SIG-M5 treated with dmso at 0.1 percent for 504 hours (cell line): ENCODE measurements at regions not wholly inside any gene's neighbourhood (a gene's known extent, or its start where the extent isn't known, plus 50 kb on each side); places are given as distances from the start of the nearest gene placed in this dataset.

ENCODE experiments used
- DNase-seq: peaks from one replicate; lab custom pipeline; 2025; ENCODE audit not compliant: unreplicated experiment; lab: John Stamatoyannopoulos, UW

- DNase-seq, result no peak
Observed at GRCh38 chr20:52921340-52921739, 50.8 kb upstream of the TSHZ2 start.

GRCh38 chr20:52918311-52918710 is 53.8 kb upstream of the TSHZ2 start:
- no peak for DNase-seq

GRCh38 chr20:52915564-52915963 is 56.6 kb upstream of the TSHZ2 start:
- no peak for DNase-seq

DNA sequence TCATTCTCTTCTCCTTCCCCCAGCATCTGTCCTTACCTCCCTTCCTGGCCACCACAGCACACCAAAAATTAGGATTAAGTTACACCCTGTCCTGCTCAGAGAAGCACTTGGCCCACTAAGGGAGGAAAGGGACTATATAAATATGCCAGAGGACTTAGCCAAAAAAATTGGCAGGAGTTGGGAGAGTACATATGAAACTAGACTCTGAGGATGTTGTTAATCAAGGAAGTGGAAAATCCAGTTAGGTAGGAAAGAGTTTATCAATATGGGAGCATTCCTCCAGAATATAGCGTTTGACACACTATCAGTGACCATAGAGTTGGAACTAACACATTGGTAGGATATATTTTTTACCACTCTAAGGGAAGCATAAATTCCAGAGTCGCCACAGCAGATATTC is 57.3 kb upstream of the TSHZ2 start:
- DNase-seq, result no peak

GRCh38 chr20:52913650-52914387 is 58.3 kb upstream of the TSHZ2 start:
- no peak for DNase-seq

DNA sequence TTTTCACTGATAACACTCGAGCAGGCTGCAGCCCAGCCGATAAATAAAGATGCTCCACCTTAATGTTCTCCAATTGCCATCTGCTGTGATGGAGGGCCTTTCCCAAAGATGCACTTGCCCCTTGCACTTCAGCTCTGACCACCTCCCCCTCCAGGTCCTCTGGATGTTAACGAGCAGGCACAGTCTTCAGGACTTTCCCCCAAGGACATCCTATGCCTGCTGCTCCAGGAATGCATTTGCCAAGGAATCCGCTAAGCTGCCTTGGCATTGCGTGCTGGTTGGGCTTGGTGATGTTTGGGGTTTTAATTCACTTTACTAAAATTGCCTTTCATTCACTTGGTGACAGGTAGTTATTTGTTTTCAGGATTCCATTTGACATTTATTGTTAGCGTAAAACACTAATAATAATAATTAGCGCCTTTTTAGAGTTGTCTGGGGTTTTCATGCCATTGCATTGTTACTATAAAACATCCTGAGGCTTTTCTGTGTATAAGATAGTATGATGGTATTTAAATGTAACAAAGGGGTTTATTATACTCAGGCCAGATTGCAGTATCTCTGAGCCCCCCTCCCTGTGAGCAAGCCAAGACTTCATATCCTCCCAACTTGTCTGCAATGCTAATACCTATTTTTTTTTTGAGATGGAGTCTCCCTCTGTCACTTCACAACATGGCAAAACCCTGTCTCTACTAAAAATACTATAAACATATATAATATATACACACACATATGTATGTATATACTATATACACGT is 66.7 kb upstream of the TSHZ2 start:
- no peak for DNase-seq

DNA sequence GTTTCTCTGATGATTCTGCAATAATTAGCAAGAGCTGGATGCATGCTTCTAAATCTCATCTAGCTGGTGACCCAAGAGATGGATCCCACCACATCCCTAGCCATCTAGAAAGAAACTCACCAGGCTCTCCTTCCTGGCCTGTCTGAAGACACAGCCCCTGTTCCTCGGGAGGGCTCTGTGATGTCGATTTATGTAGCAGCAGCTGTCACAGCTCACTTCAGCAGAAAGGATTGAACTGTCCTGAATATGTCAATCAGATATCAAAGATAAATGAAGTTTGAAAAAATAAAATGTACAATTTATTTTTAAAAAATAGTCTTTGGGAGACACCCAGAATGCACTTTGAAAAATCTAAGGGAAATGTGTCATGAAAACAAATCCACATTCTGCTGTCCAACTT is 67.3 kb upstream of the TSHZ2 start:
- DNase-seq, result no peak

DNA sequence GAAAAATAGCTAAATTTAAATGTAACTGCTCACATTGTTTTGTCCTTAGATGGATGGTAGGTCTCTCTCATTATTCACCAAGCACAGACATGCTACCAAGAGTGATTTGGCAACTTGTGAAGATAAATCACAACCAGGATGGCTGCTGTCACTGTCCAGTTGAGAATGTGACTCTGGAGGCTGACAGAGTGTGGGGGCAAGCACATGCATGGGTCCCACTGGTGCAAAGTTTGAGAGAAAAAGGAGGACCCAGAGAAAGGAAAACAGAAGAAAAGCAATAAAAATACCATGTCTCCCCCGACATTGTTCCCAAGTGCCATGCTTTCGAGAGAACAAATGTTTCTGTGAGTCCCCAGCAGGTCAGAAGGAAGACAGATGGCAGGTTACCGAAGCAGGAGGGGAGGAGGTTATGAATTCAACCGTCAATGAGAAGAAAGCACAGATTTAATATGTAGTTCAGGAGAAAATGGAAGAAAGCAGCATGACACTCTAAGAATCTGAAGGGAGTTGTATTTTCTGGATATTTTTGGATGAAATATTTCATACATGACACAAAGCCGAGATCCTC is 73.0 kb upstream of the TSHZ2 start:
- DNase-seq, result no peak

DNA sequence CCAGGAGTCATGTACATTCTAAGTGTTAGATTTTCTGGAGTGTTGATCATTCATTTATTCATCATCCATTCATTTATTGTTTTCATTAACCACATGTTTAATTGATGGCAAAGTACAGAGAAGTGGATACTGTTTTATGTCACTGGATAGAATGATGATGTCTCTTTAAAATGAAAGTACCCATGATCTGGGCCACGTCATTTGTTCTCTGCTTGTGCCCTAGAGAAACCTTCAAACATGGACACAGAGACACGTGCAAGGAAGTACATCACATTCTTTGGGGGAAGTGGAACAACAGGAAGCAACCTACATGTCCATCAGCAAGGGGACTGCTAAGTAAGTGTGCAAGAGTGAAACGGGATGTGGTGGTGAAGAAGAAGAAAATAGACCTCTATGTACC is 75.8 kb upstream of the TSHZ2 start:
- DNase-seq, result no peak

DNA sequence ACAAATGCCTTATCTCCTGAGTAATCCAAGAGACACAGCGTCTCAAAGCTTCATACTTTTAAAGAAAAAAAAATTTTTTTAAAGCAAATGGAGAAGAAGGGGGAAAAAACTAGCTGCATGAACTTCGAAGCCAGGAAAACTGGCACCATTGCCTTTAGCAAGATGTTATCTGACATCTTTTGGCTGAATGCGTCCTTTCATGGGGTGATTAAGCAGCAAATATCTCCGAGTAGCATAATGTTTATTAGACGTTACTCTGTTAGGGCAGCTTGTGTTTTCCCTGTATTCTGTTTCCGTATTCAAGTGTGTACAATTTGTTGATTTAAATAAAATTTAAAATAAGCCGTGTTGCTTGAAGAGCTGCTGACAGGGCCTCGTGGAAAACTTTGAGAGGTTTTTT is 76.5 kb upstream of the TSHZ2 start:
- no peak for DNase-seq

DNA sequence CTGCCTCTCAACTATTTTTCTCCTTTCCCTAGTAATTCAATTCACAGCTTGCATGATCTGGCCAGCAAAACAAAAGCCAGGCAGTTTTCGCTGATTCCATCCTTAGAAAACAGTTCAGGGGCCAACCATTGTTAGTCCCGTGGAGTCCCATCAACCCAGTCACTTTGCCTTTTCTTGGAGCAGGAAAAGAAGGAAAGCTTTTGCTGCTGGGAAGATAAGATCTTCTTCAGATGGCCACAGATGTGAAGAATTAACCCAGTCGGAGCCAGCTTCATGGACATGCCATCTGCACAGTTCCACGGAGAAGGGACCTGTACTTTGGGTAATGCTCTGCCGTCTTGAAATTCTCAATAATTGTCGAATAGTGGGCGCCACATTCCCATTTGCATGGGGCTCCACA is 76.9 kb upstream of the TSHZ2 start:
- no peak for DNase-seq

GRCh38 chr20:52893498-52893897 is 78.7 kb upstream of the TSHZ2 start:
- DNase-seq, result no peak

DNA sequence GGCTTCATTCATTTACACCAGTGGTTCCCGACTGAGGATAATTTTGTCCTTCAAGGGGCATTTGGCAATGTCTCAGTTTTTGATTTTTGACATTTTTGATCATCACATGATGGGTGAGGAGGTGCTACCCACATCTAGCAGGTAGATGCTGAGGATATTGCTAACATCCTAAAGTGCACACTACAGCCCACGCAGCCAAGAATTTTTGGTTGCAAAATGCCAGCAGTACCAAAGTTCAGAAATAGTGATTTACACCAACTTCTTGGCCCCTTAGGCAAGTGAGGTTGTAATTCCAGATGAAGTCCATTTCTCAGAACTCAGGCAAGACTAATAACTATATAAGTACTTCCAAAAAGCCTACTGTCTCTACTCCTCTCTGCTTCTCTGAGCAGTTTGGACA is 80.1 kb upstream of the TSHZ2 start:
- no peak for DNase-seq

DNA sequence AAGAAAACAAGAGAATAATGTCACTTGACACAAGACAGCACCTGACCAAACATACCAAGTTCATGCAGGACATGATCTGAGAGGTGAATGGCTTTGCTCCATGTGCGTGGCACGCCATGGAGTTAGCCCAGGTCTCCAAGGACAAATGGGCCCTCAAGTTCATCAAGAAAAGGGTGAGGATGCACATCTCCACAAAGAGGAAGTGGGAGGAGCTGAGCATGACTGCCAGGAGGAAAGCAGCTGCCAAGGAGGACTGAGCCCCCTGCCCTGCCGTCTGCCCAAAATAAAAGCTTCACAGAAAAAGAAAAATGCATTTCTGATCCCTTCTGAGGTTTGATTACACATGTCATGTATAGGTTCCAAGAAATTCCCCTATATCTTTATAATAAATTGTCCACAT is 82.0 kb upstream of the TSHZ2 start:
- DNase-seq, result no peak

DNA sequence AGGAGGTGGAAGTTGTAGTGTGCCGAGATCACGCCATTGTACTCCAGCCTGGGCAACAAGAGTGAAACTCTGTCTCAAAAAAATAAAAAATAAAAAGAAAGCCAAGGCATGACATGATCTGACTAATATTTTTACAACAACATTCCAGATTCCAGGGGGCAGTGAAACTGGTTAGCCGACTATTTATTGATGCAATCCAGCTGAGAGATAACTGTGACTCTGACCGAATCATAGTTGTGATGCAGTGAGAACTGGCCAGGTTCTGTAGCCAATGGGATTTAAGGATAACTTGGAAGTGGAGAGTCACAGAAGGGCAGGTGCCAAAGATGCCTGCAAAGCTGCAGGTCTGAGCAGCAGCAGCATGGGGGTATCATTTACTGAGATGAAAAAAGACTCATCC is 82.9 kb upstream of the TSHZ2 start:
- no peak for DNase-seq

DNA sequence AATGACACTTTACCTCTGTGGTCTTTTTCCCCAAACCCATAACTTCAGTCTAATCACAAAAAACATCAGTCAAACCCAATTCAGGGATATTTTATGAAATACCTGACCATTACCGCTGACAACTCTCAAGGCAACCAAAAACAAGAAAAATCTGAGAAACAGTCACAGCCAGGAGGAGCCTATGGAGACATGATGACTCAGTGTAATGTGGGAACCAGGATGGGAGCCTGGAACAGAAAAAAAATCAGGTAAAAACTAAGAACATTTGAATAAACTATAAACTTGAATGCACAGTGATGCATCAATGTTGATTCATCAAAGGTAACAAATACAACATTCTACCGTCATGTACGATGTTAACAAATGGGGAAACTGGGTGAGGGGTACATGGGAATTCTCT is 84.1 kb upstream of the TSHZ2 start:
- DNase-seq, result no peak

GRCh38 chr20:52880997-52881396 is 91.2 kb upstream of the TSHZ2 start:
- no peak for DNase-seq

GRCh38 chr20:52880259-52880658 is 91.9 kb upstream of the TSHZ2 start:
- DNase-seq, result no peak

DNA sequence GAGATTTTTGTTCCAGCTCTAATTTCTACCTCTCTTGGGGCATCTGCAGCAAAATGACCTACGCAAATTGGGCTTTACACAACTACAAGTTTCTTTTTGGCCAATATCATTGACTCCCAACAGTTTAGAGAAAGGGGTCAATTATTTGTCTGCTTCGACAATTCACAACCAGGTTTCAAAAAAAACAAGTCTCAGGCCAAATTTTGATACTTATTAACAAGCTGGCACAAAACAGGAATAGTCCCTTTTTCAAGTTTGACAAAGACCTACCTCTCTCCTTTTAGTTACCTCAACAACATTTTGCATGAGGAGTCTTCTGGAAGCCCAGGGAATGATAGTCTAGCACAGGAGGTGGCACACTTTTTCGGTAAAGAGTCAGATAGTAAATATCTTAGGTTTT is 97.9 kb upstream of the TSHZ2 start:
- no peak for DNase-seq

- DNase-seq, result no peak
Observed at GRCh38 chr20:52869698-52870501, 102.3 kb upstream of the TSHZ2 start.

- no peak for DNase-seq
Observed at GRCh38 chr20:52869276-52869675, 102.9 kb upstream of the TSHZ2 start.

- DNase-seq, result no peak
Observed at GRCh38 chr20:52867305-52867704, 104.9 kb upstream of the TSHZ2 start.
